Transverse colon (tissue), 3 donors: ENCODE measurements at regions not wholly inside any gene's neighbourhood (a gene's known extent, or its start where the extent isn't known, plus 50 kb on each side); places are given as distances from the start of the nearest gene placed in this dataset.

Experiments used
- POLR2A ChIP-seq: fragments of 450-650 bp; IDR thresholded peaks from one replicate; pipeline ENCODE4 v1.6.1; 2016; ENCODE audit warnings: antibody characterized with exemption, mild to moderate bottlenecking, moderate library complexity
- TF ChIP-seq, protein P1 (sequence below), 5 experiments: fragments of 200-600 bp in 3 of 5; fragments of 450-650 bp in 2 of 5; sonication (generic) in 3 of 5; IDR thresholded peaks; 1 replicate in 2 of 5; 2 replicates in 3 of 5; pipeline ENCODE4 v1.5.1; 2016 to 2017; ENCODE audit warnings: antibody characterized with exemption in 5 of 5, inconsistent platforms in 3 of 5, mild to moderate bottlenecking in 2 of 5, moderate library complexity in 1 of 5

DNA sequence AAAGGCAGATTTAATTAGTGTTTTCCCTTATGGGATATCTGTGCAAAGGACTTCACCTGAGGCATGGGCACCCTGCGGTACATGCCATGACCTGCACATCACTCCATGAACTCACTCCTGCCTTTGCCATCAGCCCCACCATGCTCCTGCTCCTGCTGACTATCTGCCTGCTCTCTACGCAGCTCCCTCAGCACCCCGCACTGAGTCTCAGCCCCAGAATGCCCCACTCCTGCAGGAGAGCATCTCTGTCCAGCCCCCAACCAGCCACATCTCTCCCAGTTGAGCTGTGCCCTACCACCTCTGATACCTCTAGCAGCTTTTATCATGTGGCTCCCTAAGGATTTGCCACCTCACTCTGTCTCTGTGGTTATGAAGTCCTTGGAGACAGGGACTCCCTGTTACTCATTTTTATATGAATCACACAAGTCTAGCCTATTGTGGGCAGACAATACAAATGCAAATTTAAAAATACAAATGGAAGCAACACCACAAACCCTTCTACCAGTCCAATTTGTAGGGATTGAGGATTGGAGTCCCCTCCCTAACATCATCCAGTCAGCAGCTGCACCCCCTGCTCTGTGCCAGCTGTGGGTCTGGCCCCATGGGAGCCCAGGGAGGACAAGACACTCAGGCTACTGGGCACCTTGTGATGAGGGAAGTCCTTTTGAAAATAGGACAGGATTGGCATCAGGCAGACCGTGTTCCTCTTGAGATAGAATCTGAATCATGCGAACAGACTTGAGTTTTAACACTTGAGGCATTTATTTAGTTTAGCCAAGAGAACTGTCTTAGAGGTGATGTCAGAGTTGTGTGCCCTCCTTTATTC, 689.6 kb upstream of the HS6ST1 start:
- TF ChIP-seq, protein P1, sequence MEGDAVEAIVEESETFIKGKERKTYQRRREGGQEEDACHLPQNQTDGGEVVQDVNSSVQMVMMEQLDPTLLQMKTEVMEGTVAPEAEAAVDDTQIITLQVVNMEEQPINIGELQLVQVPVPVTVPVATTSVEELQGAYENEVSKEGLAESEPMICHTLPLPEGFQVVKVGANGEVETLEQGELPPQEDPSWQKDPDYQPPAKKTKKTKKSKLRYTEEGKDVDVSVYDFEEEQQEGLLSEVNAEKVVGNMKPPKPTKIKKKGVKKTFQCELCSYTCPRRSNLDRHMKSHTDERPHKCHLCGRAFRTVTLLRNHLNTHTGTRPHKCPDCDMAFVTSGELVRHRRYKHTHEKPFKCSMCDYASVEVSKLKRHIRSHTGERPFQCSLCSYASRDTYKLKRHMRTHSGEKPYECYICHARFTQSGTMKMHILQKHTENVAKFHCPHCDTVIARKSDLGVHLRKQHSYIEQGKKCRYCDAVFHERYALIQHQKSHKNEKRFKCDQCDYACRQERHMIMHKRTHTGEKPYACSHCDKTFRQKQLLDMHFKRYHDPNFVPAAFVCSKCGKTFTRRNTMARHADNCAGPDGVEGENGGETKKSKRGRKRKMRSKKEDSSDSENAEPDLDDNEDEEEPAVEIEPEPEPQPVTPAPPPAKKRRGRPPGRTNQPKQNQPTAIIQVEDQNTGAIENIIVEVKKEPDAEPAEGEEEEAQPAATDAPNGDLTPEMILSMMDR (IDR thresholded peaks at IDR 0.05): no peak
- TF ChIP-seq POLR2A: no peak
